CD8-positive, alpha-beta memory T cell (primary cell): ENCODE measurements at regions not wholly inside any gene's neighbourhood (a gene's known extent, or its start where the extent isn't known, plus 50 kb on each side); places are given as distances from the start of the nearest gene placed in this dataset.

Experiments
- CTCF ChIA-PET: fragments of 350-600 bp; sonication (Branson Sonifier 250); formaldehyde crosslinking; loops from one replicate; lab custom pipeline; 2021; ENCODE audit warnings: antibody characterized with exemption; lab: Charles Lee
- POLR2A ChIA-PET: fragments of 350-600 bp; sonication (Branson Sonifier 250); formaldehyde crosslinking; loops from one replicate; lab custom pipeline; 2021; ENCODE audit warnings: antibody characterized with exemption; lab: Charles Lee
- DNase-seq, 5 donors: peaks; one replicate each; pipeline versions ENCODE4 v3.0.0 to v3.0.0-alpha.2; 2020 to 2022; ENCODE audit warnings: mixed read lengths in 1 of 5
- H3K27ac ChIP-seq: one replicate; pipeline ENCODE4 v1.7.0; 2013; ENCODE audit warnings: low read depth, mild to moderate bottlenecking, low read length, moderate library complexity
- H3K27me3 ChIP-seq: 2 replicates; pipeline ENCODE4 v1.7.0; 2013; ENCODE audit warnings: low read length, mild to moderate bottlenecking; ENCODE audit not compliant: insufficient read depth, poor library complexity, severe bottlenecking
- H3K36me3 ChIP-seq: 2 replicates; pipeline ENCODE4 v1.7.0; 2013; ENCODE audit warnings: mild to moderate bottlenecking, low read length, moderate library complexity; ENCODE audit not compliant: insufficient read depth
- H3K4me1 ChIP-seq: 2 replicates; pipeline ENCODE4 v1.7.0; 2013; ENCODE audit warnings: mild to moderate bottlenecking, low read length, moderate library complexity; ENCODE audit not compliant: insufficient read depth
- H3K4me3 ChIP-seq: 2 replicates; pipeline ENCODE4 v1.7.0; 2013; ENCODE audit warnings: mild to moderate bottlenecking, low read length
- H3K9me3 ChIP-seq: 2 replicates; pipeline ENCODE4 v1.7.0; 2013; ENCODE audit warnings: mild to moderate bottlenecking, low read length
- H3K27ac Mint-ChIP-seq, 8 donors: one replicate each; pipeline ENCODE4 v1.8.0; 2020 to 2021; ENCODE audit warnings: mixed read lengths in 8 of 8, mild to moderate bottlenecking in 6 of 8, inconsistent platforms in 3 of 8, moderate library complexity in 3 of 8
- H3K27me3 Mint-ChIP-seq, 2 donors: one replicate each; pipeline ENCODE4 v1.8.0; 2020 to 2021; ENCODE audit warnings: mixed read lengths in 2 of 2, mild to moderate bottlenecking in 1 of 2, moderate library complexity in 1 of 2
- H3K36me3 Mint-ChIP-seq, 3 donors: one replicate each; pipeline ENCODE4 v1.8.0; 2020 to 2021; ENCODE audit warnings: mixed read lengths in 3 of 3, inconsistent platforms in 1 of 3, mild to moderate bottlenecking in 1 of 3
- H3K4me1 Mint-ChIP-seq, 3 donors: one replicate each; pipeline ENCODE4 v1.8.0; 2020 to 2021; ENCODE audit warnings: mixed read lengths in 3 of 3, inconsistent platforms in 1 of 3, mild to moderate bottlenecking in 1 of 3
- H3K4me3 Mint-ChIP-seq, 7 donors: one replicate each; pipeline ENCODE4 v1.8.0; 2020 to 2021; ENCODE audit warnings: mixed read lengths in 7 of 7, mild to moderate bottlenecking in 6 of 7, moderate library complexity in 4 of 7, inconsistent platforms in 2 of 7
- H3K9me3 Mint-ChIP-seq, 5 donors: one replicate each; pipeline ENCODE4 v1.8.0; 2020 to 2022; ENCODE audit warnings: mixed read lengths in 5 of 5, mild to moderate bottlenecking in 3 of 5, moderate library complexity in 2 of 5, inconsistent platforms in 1 of 5

DNA sequence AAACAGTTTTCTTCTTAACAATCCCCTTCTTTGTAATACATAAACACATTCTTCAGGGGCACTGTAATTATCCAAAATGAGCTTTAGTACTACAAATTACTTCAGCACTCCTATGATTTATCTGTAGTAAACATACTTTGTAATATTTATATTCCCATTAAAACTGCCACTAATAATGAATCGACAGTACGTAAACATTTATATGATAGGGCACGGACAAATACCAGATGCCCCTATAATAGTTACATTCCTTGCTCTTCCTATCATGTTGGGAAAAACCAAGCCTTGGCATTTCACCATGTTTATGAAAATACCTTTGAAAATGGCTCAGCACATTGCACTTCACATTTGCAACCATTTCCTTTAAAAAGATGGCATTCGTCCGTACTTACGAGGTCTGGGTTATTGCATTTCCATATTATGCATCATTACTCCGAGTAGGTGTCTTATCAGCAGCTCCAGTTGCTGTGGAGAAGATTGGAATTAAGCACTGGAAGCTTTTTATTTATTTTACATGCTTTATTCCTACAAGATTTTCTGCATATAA is 1043.4 kb downstream of the DIAPH3 start:
- Histone ChIP-seq H3K4me1 (no peaks in the 10 kb centered on the region), H3K27ac (no peak overlapping the region), H3K36me3 (no peaks in the 10 kb centered on the region), H3K9me3 (no peaks in the 10 kb centered on the region), H3K27me3 (no peaks in the 10 kb centered on the region), H3K4me3 (no peak overlapping the region)
- no peak for DNase-seq
- no peaks in the 10 kb centered on the region for H3K4me1 Mint-ChIP-seq
- H3K36me3 Mint-ChIP-seq, result no peaks in the 10 kb centered on the region
- H3K27ac Mint-ChIP-seq, result no peak overlapping the region
- H3K27me3 Mint-ChIP-seq, result no peaks in the 10 kb centered on the region
- peaks cover 0 to 10% (median 4%) of the 10 kb centered on the region in 5 donors for H3K9me3 Mint-ChIP-seq
- no peak overlapping the region for H3K4me3 Mint-ChIP-seq
- ChIA-PET CTCF (no interaction called here), POLR2A (no interaction called here)

DNA sequence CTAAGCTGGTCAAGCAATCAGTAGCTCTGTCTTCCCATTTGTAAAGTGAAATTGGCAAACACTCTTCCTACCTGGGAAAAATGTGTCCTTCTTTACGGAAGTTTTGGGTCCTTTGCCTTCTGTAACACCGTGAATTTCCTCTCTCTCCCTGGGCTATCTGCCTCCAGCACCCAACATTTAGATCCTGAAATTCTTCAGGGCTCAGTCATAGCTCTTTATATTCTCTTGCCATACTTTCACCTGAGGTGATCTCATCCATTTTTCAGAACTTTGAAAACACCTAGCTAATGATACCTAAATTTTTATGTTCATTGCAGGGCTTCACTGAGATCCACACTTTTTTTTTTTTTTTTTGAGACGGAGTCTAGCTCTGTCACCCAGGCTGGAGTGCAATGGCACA is 1042.2 kb downstream of the DIAPH3 start:
- ChIA-PET POLR2A (no interaction called here), CTCF (no interaction called here)
- no peak overlapping the region for H3K27ac Mint-ChIP-seq
- DNase-seq, result no peak
- Histone ChIP-seq H3K27me3 (no peaks in the 10 kb centered on the region), H3K4me3 (no peak overlapping the region), H3K4me1 (no peaks in the 10 kb centered on the region), H3K9me3 (no peaks in the 10 kb centered on the region), H3K27ac (no peak overlapping the region), H3K36me3 (no peaks in the 10 kb centered on the region)
- no peaks in the 10 kb centered on the region for H3K4me1 Mint-ChIP-seq
- no peaks in the 10 kb centered on the region for H3K27me3 Mint-ChIP-seq
- no peak overlapping the region for H3K4me3 Mint-ChIP-seq
- peaks cover 0 to 15% (median 4%) of the 10 kb centered on the region in 5 donors for H3K9me3 Mint-ChIP-seq
- no peaks in the 10 kb centered on the region for H3K36me3 Mint-ChIP-seq

DNA sequence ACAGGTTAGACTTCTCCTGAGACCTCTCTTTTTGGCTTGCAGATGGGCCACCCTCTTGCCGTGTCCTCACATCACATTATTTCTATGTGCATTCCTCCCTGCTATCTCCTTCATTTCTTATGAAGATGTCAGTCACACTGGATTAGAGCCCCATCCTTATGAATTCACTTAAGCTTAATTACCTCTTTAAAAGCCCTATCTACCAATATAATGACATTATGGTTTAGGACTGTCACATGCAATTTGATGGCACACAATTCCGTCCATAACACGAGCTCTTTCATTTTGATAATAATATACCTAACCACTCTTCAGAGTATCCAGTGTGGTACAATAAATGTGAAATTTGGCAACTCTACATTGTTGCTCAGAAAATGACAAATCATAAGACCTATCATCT is 1037.3 kb downstream of the DIAPH3 start:
- ChIA-PET CTCF (no interaction called here), POLR2A (no interaction called here)
- Histone ChIP-seq H3K4me3 (no peak overlapping the region), H3K27ac (no peak overlapping the region), H3K9me3 (no peaks in the 10 kb centered on the region), H3K27me3 (no peaks in the 10 kb centered on the region), H3K36me3 (no peaks in the 10 kb centered on the region), H3K4me1 (no peaks in the 10 kb centered on the region)
- H3K27me3 Mint-ChIP-seq, result no peaks in the 10 kb centered on the region
- no peaks in the 10 kb centered on the region for H3K36me3 Mint-ChIP-seq
- H3K4me1 Mint-ChIP-seq, result no peaks in the 10 kb centered on the region
- H3K4me3 Mint-ChIP-seq, result no peak overlapping the region
- no peak overlapping the region for H3K27ac Mint-ChIP-seq
- DNase-seq, result no peak
- peaks cover 0 to 11% (median 4%) of the 10 kb centered on the region in 5 donors for H3K9me3 Mint-ChIP-seq

DNA sequence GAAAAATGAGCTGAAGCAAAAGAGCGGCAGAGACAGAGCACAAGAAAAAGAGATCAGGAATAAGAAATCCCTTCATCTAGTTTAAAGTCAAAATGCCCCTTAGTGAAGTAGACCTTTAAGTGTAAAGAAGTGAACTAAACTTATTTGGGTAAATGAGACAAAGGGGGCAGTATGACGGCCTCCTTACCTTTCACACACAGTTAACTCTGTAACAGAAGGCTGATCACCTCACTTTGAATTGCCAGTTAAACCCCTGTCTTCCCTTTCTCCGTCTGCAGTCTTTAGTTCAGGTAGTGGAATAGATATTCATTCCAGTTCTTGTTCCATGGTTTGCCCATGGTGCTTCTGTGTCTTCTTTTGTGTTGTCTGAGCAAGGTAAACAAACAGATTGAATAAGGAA is 1029.8 kb downstream of the DIAPH3 start:
- H3K27ac Mint-ChIP-seq, result no peak overlapping the region
- H3K36me3 Mint-ChIP-seq, result no peaks in the 10 kb centered on the region
- Histone ChIP-seq H3K9me3 (no peaks in the 10 kb centered on the region), H3K4me3 (no peak overlapping the region), H3K27ac (no peak overlapping the region), H3K27me3 (no peaks in the 10 kb centered on the region), H3K4me1 (no peaks in the 10 kb centered on the region), H3K36me3 (no peaks in the 10 kb centered on the region)
- no peaks in the 10 kb centered on the region for H3K4me1 Mint-ChIP-seq
- ChIA-PET CTCF (no interaction called here), POLR2A (no interaction called here)
- H3K27me3 Mint-ChIP-seq, result no peaks in the 10 kb centered on the region
- no peak overlapping the region for H3K4me3 Mint-ChIP-seq
- no peak for DNase-seq
- H3K9me3 Mint-ChIP-seq, result peaks cover 2 to 11% (median 8%) of the 10 kb centered on the region in 5 donors

DNA sequence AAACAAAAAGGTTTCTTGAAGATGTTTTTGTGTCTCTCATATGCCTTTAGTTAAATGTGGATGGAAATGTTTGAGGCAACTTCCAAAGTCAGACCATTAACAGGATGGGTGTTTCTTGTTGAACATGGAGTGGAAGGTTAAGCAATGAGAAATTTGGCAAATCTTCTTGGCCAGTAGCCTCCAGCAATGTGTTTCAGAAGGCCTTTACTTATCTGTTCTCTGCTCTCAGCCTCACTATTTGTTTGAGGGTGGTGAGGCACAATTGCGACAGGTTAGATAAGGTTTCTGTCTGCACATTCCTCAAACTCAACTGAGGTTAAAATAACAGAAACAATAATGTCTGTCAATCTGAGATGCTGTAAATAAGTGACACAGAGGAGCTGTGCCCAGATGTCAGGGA is 1019.0 kb downstream of the DIAPH3 start:
- H3K36me3 Mint-ChIP-seq, result no peaks in the 10 kb centered on the region
- no peak for DNase-seq
- H3K27ac ChIP-seq, result no peak overlapping the region
- no peaks in the 10 kb centered on the region for H3K27me3 ChIP-seq
- H3K4me1 Mint-ChIP-seq, result no peaks in the 10 kb centered on the region
- H3K4me3 ChIP-seq, result no peak overlapping the region
- ChIA-PET CTCF (no interaction called here), POLR2A (no interaction called here)
- no peaks in the 10 kb centered on the region for H3K4me1 ChIP-seq
- H3K36me3 ChIP-seq, result no peaks in the 10 kb centered on the region
- no peak overlapping the region for H3K27ac Mint-ChIP-seq
- peaks cover 0 to 12% (median 2%) of the 10 kb centered on the region in 5 donors for H3K9me3 Mint-ChIP-seq
- H3K27me3 Mint-ChIP-seq, result no peaks in the 10 kb centered on the region
- H3K9me3 ChIP-seq, result no peaks in the 10 kb centered on the region
- no peak overlapping the region for H3K4me3 Mint-ChIP-seq

DNA sequence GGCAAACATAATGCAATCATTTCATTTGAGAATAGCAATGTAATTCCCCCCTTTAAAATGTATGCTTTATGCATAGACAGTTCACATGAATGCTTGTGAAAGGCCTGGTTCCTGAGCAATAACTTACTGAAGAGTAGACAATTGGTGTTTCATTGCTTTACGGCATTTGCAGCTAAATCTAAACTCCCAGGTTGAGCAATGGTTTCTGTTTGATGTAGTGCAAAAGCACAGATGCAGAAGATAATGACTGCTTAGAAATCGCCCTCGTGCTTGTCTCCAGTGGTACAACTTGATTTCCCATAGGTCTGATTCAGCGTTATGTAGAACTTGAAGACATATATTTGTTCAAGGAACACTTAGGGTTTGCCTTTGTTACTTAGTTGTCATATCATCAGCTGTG is 1018.3 kb downstream of the DIAPH3 start:
- ChIA-PET CTCF (no interaction called here), POLR2A (no interaction called here)
- Mint-ChIP-seq H3K4me1 (no peaks in the 10 kb centered on the region), H3K27me3 (no peaks in the 10 kb centered on the region), H3K4me3 (no peak overlapping the region), H3K9me3 (peaks cover 0 to 12% (median 2%) of the 10 kb centered on the region in 5 donors), H3K36me3 (no peaks in the 10 kb centered on the region), H3K27ac (no peak overlapping the region)
- Histone ChIP-seq H3K4me3 (no peak overlapping the region), H3K27ac (no peak overlapping the region), H3K36me3 (no peaks in the 10 kb centered on the region), H3K27me3 (no peaks in the 10 kb centered on the region), H3K9me3 (no peaks in the 10 kb centered on the region), H3K4me1 (no peaks in the 10 kb centered on the region)
- no peak for DNase-seq

DNA sequence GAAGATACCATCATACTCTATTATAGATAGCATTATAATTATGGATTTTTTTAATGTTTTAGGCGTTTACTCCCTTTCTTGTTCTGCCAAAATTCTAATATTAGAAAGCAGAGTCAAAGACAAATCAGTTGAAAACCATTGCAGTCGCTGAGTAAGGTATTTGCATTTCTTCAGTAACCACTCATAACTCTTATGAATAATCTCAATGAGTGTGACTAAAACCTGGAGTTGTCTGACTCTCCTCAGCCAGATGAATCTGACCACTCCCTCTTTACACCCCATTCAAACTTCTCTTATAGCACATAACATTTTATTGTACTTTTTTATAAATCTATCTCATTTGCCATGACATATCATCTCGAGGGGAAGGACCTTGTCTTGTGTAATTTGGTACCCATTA is 1006.5 kb downstream of the DIAPH3 start:
- H3K27ac ChIP-seq, result no peak overlapping the region
- ChIA-PET CTCF (no interaction called here), POLR2A (no interaction called here)
- Mint-ChIP-seq H3K36me3 (no peaks in the 10 kb centered on the region), H3K27me3 (no peaks in the 10 kb centered on the region), H3K9me3 (peaks cover 2 to 16% (median 7%) of the 10 kb centered on the region in 5 donors), H3K27ac (no peak overlapping the region), H3K4me1 (no peaks in the 10 kb centered on the region), H3K4me3 (no peak overlapping the region)
- H3K36me3 ChIP-seq, result no peaks in the 10 kb centered on the region
- no peak overlapping the region for H3K4me3 ChIP-seq
- no peaks in the 10 kb centered on the region for H3K9me3 ChIP-seq
- no peak for DNase-seq
- no peaks in the 10 kb centered on the region for H3K27me3 ChIP-seq
- no peaks in the 10 kb centered on the region for H3K4me1 ChIP-seq

DNA sequence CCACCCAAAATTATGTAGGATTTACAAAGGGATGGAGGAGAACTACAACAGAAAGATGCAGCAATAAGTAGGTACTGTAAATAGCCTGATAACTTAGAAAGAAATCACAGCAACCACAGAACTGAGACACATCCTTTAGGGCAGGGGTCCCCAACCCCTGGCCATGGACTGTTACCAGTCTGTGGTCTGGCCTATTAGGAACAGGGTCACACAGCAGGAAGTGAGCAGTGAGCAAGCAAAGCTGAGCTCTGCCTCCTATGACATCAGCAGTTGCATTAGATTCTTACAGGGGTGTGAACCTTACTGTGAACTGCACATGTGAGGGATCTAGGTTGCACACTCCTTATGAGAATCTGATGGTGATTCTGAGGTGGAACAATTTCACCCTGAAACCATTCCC is 997.6 kb downstream of the DIAPH3 start:
- DNase-seq, result no peak
- Mint-ChIP-seq H3K27ac (no peak overlapping the region), H3K36me3 (no peaks in the 10 kb centered on the region), H3K9me3 (peaks cover 0 to 23% (median 12%) of the 10 kb centered on the region in 5 donors), H3K27me3 (no peaks in the 10 kb centered on the region), H3K4me3 (no peak overlapping the region), H3K4me1 (no peaks in the 10 kb centered on the region)
- ChIA-PET POLR2A (no interaction called here), CTCF (interaction anchor here (0.6 kb wide), 1 partner anchor 627 kb away, joined by 4 read pairs; no protein-coding TSS in a partner anchor)
- H3K27me3 ChIP-seq, result no peaks in the 10 kb centered on the region
- H3K36me3 ChIP-seq, result no peaks in the 10 kb centered on the region
- H3K9me3 ChIP-seq, result no peaks in the 10 kb centered on the region
- no peak overlapping the region for H3K4me3 ChIP-seq
- H3K4me1 ChIP-seq, result no peaks in the 10 kb centered on the region
- no peak overlapping the region for H3K27ac ChIP-seq

DNA sequence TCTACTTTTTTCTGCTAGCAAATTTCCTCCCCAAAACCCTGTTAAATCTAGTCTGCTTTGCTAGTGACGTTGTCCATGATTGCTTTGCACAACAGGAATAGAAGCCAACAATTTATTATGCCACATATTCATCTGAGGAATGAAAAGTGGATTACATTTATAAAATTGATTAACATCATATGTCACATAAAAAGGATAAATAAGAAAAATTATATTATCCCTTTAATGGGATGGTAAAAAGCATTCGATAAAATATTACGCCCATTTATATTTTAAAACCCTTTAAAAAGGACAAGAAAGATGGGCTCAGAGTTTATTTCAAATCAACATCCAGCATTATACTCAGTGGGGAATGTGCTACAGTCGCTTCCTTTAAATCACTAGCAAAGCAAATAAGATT is 991.7 kb downstream of the DIAPH3 start:
- Histone ChIP-seq H3K36me3 (no peaks in the 10 kb centered on the region), H3K4me3 (no peak overlapping the region), H3K27ac (no peak overlapping the region), H3K9me3 (no peaks in the 10 kb centered on the region), H3K27me3 (no peaks in the 10 kb centered on the region), H3K4me1 (no peaks in the 10 kb centered on the region)
- no peaks in the 10 kb centered on the region for H3K36me3 Mint-ChIP-seq
- DNase-seq, result no peak
- CTCF ChIA-PET, result no interaction called here
- peaks cover 0 to 8% (median 4%) of the 10 kb centered on the region in 5 donors for H3K9me3 Mint-ChIP-seq
- POLR2A ChIA-PET, result no interaction called here
- H3K4me1 Mint-ChIP-seq, result no peaks in the 10 kb centered on the region
- no peaks in the 10 kb centered on the region for H3K27me3 Mint-ChIP-seq
- no peak overlapping the region for H3K27ac Mint-ChIP-seq
- H3K4me3 Mint-ChIP-seq, result no peak overlapping the region
